ENCODE measurements at regions not wholly inside any gene's neighbourhood (a gene's known extent, or its start where the extent isn't known, plus 50 kb on each side); places are given as distances from the start of the nearest gene placed in this dataset.

DNA sequence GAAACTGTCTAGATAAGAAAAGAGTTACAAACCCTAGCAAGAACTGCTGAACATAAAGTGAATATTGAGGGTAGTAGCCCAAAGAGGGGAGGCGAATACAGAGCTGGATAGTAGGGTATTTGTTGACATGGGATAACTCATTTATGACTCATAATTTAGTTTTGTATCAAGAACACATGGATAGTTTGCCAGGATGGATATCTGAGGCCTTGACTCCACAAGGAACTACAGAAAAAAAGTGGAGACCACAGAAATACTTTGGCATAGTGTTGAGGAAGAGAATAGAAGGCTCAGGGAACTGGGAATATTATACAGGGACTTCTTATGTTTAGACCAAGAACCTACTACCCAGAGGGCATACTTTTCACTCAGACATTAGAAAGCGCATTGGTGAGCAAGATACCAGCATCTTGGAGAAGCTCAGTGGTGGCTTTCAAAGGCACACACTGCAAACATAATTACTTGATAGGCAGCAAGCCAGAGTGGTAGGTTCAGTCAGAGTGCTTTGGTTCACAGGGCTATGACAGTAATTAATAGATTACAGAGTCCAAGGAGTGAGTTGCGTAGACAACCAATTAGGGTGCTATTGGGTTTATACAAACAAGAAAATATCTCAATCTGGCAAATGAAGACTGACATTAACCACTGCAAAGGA, 51.9 kb upstream of the ZBTB7C start:
- BruUV-seq (replicated peaks), result no TSS peak
- no peak for FAIRE-seq

GRCh38 chr18:48459465-48459864, 50.3 kb upstream of the ZBTB7C start:
- in situ Hi-C loops (cut with MboI), result no loop called here

More for the DNA sequence above, 51.9 kb upstream of the ZBTB7C start:
- H3K4me3 ChIP-seq, result no peak overlapping the region
- intact Hi-C loops (cut with micrococcal nuclease) (no loop called here), in situ Hi-C loops (cut with MboI) (no loop called here)
- no peaks in the 10 kb centered on the region for H3K9me1 ChIP-seq (ENCODE audit: control insufficient read depth, insufficient read depth, low read length)
- WGBS (ENCODE audit: insufficient coverage, low coverage, missing lambda C conversion rate), result 0% methylated on average over 3 of the region's 3 CpGs
- no peak overlapping the region for H3K27ac ChIP-seq (ENCODE audit: extremely low read depth, low read depth, low read length)
- DNase-seq (ENCODE audit: extremely low read depth in 1 of 4, low spot score in 3 of 4), result no peak
- H3K36me3 ChIP-seq (ENCODE audit: control insufficient read depth, insufficient read depth, low read length), result no peaks in the 10 kb centered on the region
- no peaks in the 10 kb centered on the region for H3K4me1 ChIP-seq (replicated peaks in 1 of 2; ENCODE audit: control insufficient read depth in 2 of 2, insufficient read depth in 2 of 2, low read length in 2 of 2)
- no peaks in the 10 kb centered on the region for H3K9me3 ChIP-seq (replicated peaks; ENCODE audit: control insufficient read depth, insufficient read depth, low read depth, low read length)
- no peak overlapping the region for H2AFZ ChIP-seq (ENCODE audit: low read depth, low read length)
- no peak for ATAC-seq
- CTCF ChIA-PET (ENCODE audit: low intra/inter-chr PET ratio), result no interaction called here
- H3K27me3 ChIP-seq (ENCODE audit: control insufficient read depth in 2 of 2, insufficient read depth in 2 of 2, low read length in 2 of 2), result peaks cover 3 to 18% of the 10 kb centered on the region in 2 experiments; a peak in 3 of 5 replicates
- H3K4me2 ChIP-seq (ENCODE audit: insufficient read depth, low read length), result no peak overlapping the region
- no peak overlapping the region for H3K9ac ChIP-seq (ENCODE audit: insufficient read depth in 1 of 2, low read depth in 2 of 2, low read length in 2 of 2)
- no peaks in the 10 kb centered on the region for H4K20me1 ChIP-seq (replicated peaks; ENCODE audit: control insufficient read depth, insufficient read depth, low read length)
- no peaks in the 10 kb centered on the region for H3K79me2 ChIP-seq (ENCODE audit: control insufficient read depth, insufficient read depth, low read length)
- TF ChIP-seq KHSRP (IDR thresholded peaks at IDR 0.05) (no peak), TRIM28 (IDR thresholded peaks at IDR 0.05) (no peak), NEUROD1 (IDR thresholded peaks at IDR 0.05; ENCODE audit: borderline replicate concordance, low read depth, low read length, partially characterized antibody) (no peak), TEAD2 (tag; IDR thresholded peaks at IDR 0.05) (no peak), ZNF354B (CRISPR knock-in tag; IDR thresholded peaks at IDR 0.05) (no peak), DMBX1 (CRISPR knock-in tag; IDR thresholded peaks at IDR 0.05; ENCODE audit: borderline replicate concordance) (no peak), ELF4 (CRISPR knock-in tag; IDR thresholded peaks at IDR 0.05) (no peak), CCAR2 (IDR thresholded peaks at IDR 0.05; ENCODE audit: low read depth, low read length) (no peak), NUFIP1 (IDR thresholded peaks at IDR 0.05; ENCODE audit: partially characterized antibody) (no peak), PYGO2 (tag; IDR thresholded peaks at IDR 0.05) (no peak), KDM5B (IDR thresholded peaks at IDR 0.05; ENCODE audit: insufficient replicate concordance, low read depth, low read length) (no peak), TCF7 (IDR thresholded peaks at IDR 0.05; ENCODE audit: borderline replicate concordance) (no peak), PTRF (tag; IDR thresholded peaks at IDR 0.05) (no peak), KLF1 (tag; IDR thresholded peaks at IDR 0.05) (no peak)
- POLR2A ChIA-PET, result no interaction called here

More at GRCh38 chr18:48459465-48459864, 50.3 kb upstream of the ZBTB7C start:
- no peak overlapping the region for H3K27ac ChIP-seq (ENCODE audit: extremely low read depth, low read depth, low read length)
- H3K27me3 ChIP-seq (ENCODE audit: control insufficient read depth in 2 of 2, insufficient read depth in 2 of 2, low read length in 2 of 2), result peaks cover 3 to 28% of the 10 kb centered on the region in 2 experiments; a peak in 4 of 5 replicates
- no peaks in the 10 kb centered on the region for H3K9me3 ChIP-seq (replicated peaks; ENCODE audit: control insufficient read depth, insufficient read depth, low read depth, low read length)
- H2AFZ ChIP-seq (ENCODE audit: low read depth, low read length), result no peak overlapping the region
- H3K79me2 ChIP-seq (ENCODE audit: control insufficient read depth, insufficient read depth, low read length), result no peaks in the 10 kb centered on the region
- H3K4me1 ChIP-seq (replicated peaks in 1 of 2; ENCODE audit: control insufficient read depth in 2 of 2, insufficient read depth in 2 of 2, low read length in 2 of 2), result no peaks in the 10 kb centered on the region
- H3K9me1 ChIP-seq (ENCODE audit: control insufficient read depth, insufficient read depth, low read length), result no peaks in the 10 kb centered on the region
- no TSS peak for BruUV-seq (replicated peaks)
- no peak overlapping the region for H3K9ac ChIP-seq (ENCODE audit: insufficient read depth in 1 of 2, low read depth in 2 of 2, low read length in 2 of 2)
- H3K4me2 ChIP-seq (ENCODE audit: insufficient read depth, low read length), result no peak overlapping the region
- no peak for DNase-seq (ENCODE audit: extremely low read depth in 1 of 4, low spot score in 3 of 4)
- ATAC-seq, result no peak
- POLR2A ChIA-PET, result no interaction called here
- H3K36me3 ChIP-seq (ENCODE audit: control insufficient read depth, insufficient read depth, low read length), result no peaks in the 10 kb centered on the region
- no peak for FAIRE-seq
- TF ChIP-seq MCM5 (IDR thresholded peaks at IDR 0.05; ENCODE audit: low read depth), result no peak
- TF ChIP-seq SPI1 (IDR thresholded peaks at IDR 0.05; ENCODE audit: borderline replicate concordance, low read depth, low read length), result peak; percentile 79
- no peak overlapping the region for H3K4me3 ChIP-seq
- intact Hi-C loops (cut with micrococcal nuclease), result no loop called here
- no peaks in the 10 kb centered on the region for H4K20me1 ChIP-seq (replicated peaks; ENCODE audit: control insufficient read depth, insufficient read depth, low read length)
- CTCF ChIA-PET (ENCODE audit: low intra/inter-chr PET ratio), result no interaction called here
- WGBS (ENCODE audit: insufficient coverage, low coverage, missing lambda C conversion rate), result 0% methylated on average over 1 of the region's 1 CpG

Measured in K562 (cell line).